CD4-positive, alpha-beta T cell treated with Interferon alpha-2 for 1 hour (primary cell): ENCODE measurements at regions not wholly inside any gene's neighbourhood (a gene's known extent, or its start where the extent isn't known, plus 50 kb on each side); places are given as distances from the start of the nearest gene placed in this dataset.
"Not testable (repeated sequence)": the region's sequence is repeated elsewhere in the genome, so short reads cannot be mapped to it uniquely, and the experiment has no call there.

Experiments used
- DNase-seq, 2 donors: peaks; one replicate each; pipeline ENCODE4 v3.0.0-alpha.2; 2020 to 2022

DNA sequence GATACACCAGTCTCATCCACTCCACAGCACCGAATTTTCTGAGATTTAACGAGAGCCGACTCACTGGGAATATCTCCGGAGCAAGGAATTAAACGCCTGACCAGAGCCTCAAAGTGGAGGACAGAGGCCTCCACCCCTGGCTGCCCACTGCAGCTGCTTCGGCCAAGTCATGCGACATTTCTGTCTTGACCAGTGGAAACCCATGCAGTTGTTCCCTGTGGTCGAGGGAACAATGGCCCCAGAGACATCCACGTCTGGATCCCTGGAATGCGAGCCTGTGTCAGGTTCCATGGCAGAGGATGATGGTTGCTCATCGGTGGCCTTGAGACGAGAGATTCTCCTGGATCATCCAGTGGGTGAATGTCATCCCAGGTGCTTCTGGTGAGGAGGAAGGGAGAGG lies 65.7 kb upstream of the INSIG1 start:
- DNase-seq: no peak

DNA sequence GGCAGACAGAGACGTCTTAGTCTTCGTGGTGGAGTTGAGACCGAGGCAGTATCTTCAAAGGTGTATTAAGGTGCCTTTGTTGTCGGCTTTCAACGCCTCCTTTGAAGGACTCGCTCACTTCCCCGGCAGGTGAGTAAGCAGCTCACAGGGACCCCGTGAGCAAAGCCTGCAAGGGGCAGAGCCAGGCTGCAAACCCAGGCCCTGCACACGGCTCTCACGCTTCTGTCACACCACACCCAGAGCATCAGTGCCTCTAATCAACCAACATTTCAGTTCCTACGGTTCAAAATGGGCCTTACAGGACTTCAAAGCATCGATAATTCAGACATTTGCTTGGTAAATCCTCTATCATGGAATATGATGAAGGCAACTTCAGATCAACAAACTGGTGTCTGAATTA lies 64.8 kb upstream of the INSIG1 start:
- DNase-seq: no peak

DNA sequence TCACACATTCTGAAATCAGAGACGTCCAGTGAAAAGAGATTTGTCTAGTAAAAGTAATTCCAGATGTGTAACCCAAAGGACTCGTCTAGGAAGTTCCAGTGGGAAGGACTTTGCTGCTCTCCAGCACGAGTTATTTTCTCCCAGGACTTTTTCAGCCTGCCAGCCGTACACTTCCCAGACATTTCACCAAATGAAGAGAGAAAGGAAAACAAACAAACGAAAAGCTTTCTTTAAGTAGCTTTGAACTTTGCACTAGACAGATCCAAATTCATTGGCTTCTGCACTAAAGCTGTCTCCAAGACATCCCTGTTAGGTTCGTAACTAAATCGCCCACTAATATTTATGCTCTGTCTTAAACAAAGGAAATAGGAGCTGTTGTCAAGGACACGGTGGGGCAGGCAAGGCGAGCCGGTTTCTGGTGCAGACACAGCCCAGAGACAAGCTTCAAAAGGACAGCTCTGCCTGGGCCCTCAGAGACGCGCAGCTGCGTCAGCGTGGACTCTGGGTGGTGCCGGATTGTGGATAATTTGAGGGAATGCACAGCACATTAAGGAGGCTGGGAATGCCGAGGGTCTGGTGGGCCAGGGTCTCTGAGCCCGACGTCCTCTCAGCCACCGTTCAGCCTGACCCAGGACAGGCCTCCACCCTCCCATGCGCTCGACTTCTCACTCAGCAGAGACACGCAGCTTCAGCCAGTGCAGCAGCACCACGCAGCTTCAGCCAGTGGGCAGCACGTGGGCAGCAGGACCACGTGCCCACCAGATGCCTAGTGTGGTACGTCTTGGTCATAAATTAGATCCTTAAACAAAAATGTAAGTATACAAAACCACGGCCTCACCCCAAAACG lies 64.1 kb upstream of the INSIG1 start:
- DNase-seq: no peak

DNA sequence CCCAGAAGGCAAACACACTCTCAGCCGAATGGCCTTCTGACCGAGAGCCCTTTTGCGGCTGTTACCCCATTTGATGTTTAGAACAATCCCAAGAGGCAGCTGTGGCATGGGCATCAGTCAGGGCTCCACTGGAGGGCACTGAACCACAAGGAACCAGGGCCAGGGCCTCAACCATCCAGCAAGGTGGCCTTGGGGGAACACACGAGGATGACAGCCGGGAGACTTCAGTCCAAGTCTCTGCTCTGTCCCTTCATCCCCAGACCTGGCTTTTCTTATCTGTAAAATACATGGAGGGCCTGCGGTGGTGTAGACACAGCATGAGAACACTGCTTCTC lies 63.6 kb upstream of the INSIG1 start:
- no peak for DNase-seq

DNA sequence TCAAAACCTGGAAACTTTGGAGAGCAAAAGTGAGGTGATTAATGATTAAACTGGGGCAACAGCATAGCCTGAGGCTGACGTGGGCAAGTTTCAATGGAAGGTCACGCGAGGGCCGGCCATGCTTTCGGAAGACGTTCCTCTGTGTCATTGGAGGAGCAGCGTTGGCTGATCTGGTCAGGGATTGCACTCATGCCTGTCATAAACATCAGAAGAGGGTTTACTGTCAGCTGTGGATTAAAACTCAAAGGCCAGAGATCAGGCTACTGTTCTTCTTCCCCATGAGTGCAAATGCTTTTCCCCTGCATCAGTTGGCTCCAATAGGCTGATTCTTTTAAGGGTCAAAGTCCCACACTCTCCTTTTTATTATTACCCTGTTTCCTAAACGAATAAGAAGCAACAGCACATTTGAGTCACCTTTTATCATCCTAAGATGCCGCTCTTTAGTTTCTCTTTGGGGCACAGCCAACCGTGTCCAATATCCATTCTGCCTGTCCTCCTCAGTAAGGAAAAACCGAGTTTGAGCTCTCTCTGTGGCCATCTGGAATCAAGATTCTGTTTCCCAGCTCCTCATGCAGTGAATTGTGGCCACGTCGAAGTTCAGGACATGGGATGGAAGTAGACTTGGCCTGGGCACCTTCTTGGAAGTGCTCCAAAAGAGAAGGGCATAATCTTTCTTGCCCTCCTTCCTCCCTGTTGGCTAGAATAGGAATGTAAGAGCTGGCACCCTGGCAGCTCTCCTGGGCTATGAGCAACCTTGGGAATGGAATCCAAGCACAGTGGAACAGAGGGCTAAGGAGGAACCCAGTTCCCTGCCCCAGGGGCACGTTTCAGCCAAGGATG lies 62.5 kb upstream of the INSIG1 start:
- no peak for DNase-seq

DNA sequence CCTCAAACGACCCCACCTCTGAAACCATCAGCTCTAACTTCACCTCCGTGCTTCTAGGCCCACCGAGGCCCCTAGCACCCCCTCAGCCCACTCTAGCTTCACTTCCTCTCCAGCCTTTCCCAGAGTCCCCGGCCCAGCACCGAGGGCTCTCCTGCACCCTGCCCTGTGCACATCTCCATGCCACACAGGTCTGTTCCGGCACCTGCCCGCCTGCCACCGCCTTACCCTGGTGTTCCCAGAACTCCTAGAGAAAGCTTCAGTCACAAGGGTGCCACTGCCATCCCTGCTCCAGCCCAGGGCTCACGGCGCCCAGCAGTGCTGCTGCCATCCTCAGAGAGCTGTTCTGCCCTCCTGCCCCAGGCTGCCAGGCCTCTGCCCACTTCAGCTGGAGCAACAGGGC lies 61.3 kb upstream of the INSIG1 start:
- no peak for DNase-seq

DNA sequence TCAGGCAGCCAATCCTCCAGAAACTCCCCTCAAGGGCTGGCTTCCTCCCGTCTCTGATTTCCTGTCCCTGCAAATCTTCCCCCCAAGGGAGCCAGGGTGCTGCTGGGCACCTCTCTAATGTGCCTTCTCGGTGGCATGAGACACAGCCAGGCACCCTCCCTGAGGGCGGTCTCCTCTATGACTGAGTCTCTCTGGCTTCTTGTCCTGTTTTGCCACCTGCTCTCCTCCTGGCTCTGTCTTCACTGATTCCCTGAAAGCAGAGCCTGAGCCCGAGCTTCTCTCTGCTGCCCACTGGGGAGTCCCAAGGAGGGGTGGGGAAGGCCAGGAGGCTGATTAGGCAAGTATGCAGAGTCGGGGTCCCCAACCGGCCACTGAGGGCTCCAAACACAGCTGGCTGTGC lies 60.4 kb upstream of the INSIG1 start:
- no peak for DNase-seq

DNA sequence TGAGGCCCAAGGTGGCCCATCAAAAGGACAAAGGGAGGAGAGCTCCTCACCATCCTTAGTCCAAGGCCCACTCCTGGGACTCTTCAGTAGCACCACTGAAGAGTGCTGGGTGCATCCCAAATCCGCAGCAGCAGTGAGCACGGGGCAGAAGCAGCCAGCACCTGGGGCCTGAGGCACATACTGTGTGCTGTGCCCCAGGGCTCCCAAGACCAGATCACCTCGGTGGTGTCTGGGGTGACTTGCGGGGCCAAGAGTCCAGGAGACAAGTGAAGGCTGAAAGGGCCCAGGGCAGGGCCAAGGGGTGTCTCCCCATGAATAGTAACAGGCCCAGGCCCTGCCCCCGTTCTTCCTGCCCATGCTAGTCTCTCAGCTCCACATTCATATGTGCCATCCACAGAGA lies 59.9 kb upstream of the INSIG1 start:
- no peak for DNase-seq

DNA sequence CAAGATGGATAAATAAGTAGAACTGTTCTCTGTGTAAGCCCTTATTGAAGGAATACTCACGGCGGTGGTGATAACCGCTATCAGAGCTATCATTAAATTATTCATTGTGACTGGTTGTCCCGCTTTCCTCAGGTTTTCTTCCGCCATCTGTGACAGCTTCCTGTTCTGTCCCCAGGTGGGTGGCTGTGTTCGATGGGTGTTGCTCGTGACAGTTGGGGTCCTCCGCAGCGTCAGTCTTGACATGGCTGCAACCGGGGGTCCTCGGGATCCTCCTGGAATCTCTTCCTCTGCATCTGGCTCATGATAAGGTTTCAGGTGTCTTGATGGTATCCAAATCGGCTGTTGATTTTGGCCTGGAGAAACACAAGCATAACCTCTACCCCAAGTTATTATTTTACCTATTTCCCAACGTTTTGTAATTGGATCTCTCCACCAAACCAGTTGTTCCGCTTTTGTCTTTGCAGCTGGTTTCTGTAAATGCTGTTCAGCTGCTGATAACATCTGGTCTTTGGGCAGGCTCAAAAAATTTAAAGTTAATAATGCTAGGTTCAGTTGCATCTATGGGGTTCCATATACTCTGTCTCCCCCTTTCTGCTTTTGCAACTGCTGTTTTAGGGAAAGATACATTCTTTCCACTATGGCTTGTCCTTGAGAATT lies 58.1 kb upstream of the INSIG1 start:
- DNase-seq: not testable (repeated sequence)

DNA sequence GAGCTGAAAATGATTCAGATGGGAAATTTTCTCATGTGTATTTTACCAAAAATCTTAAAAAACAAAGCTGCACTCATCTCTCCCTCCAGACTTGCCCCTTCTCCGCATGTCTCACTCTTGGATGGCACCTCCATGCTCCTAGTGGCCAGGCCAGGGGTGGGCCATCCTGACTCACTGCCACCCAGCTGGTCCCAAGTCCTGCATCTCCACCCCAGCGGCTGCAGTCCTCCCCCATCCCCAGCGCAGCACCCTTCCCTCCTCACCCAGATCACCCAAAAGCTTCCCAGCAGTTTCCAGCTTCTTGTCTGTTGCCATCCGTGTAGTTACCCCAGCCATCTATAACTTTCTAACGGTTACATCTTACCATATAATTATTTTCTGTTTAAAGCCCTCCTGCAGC lies 53.0 kb upstream of the INSIG1 start:
- no peak for DNase-seq

DNA sequence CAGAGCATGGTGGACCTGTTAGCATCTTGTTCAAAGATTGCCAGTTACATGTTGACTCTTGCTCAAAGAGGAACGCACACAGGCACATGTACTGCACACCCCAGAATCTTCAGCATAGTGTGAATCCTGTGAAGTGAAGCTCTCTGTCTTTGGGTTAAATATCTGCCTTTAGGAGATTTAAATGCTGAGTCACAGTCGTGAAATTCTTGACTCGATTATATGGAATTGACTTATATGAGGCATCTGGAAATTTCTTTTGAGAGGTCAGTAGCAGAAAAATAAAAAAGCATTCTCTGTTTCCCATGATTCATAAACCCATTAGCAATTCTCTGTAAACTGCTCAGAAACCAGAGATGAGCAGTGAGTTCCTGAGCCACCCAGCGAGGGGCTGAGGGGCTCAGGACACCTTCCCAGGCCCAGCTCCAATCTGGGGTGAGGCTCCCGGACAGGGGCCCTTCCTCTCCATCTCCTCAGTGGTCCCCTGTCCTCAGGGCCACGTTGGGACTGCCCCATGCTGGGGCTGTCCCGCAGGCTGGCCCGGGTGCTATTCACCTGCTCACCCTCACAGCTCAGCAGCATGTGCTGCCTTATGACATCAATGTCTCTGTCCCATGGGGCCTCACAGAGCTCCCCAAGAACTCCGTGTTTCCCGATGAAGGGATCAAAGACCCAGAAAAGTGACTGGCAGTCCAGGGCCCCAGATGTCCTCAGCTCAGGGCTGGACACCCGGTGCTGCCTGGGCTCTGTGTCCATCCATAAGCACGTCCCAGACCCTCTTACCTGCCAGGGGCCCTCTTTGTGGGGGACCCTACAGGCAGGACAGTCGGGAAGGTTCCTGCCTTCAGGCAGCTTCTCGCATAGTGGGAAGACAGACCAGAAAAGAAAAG lies 50.0 kb upstream of the INSIG1 start:
- no peak for DNase-seq
